Esophagus squamous epithelium (tissue), 5 donors: ENCODE measurements at regions not wholly inside any gene's neighbourhood (a gene's known extent, or its start where the extent isn't known, plus 50 kb on each side); places are given as distances from the start of the nearest gene placed in this dataset.

Source experiments
- DNase-seq: peaks from one replicate; lab custom pipeline; 2025; lab: John Stamatoyannopoulos, UW
- H3K27ac ChIP-seq, 4 donors: fragments of 200-600 bp; sonication (generic); one replicate each; pipeline ENCODE4 v1.5.1; 2016 to 2019; ENCODE audit warnings: mild to moderate bottlenecking in 1 of 4
- H3K27me3 ChIP-seq, 4 donors: fragments of 200-600 bp; sonication (generic); 1 replicate in 3 of 4; 2 replicates in 1 of 4; pipeline versions ENCODE4 v1.5.1 to v1.6.0; 2017 to 2021; ENCODE audit warnings: antibody characterized with exemption in 1 of 4
- H3K36me3 ChIP-seq, 3 donors: fragments of 200-600 bp; sonication (generic); one replicate each; pipeline ENCODE4 v1.5.1; 2016 to 2019
- H3K4me1 ChIP-seq, 3 donors: fragments of 200-600 bp; sonication (generic); one replicate each; pipeline ENCODE4 v1.5.1; 2017 to 2019
- H3K4me3 ChIP-seq, 4 donors: fragments of 200-600 bp; sonication (generic); 1 replicate in 3 of 4; 2 replicates in 1 of 4; pipeline ENCODE4 v1.5.1; 2016 to 2019; ENCODE audit warnings: mild to moderate bottlenecking in 2 of 4, moderate library complexity in 1 of 4
- H3K9me3 ChIP-seq, 3 donors: fragments of 200-600 bp; sonication (generic); one replicate each; pipeline ENCODE4 v1.5.1; 2016 to 2019
- CTCF ChIP-seq, 6 experiments: fragments of 450-650 bp in 4 of 6; fragments of 200-600 bp in 2 of 6; sonication (generic) in 2 of 6; IDR thresholded peaks; one replicate each; pipeline ENCODE4 v1.5.1; 2016 to 2019; ENCODE audit warnings: antibody characterized with exemption in 6 of 6, mild to moderate bottlenecking in 4 of 6, moderate library complexity in 4 of 6
- POLR2A ChIP-seq, 4 donors: fragments of 450-650 bp; IDR thresholded peaks; one replicate each; pipeline ENCODE4 v1.6.1; 2017; ENCODE audit warnings: antibody characterized with exemption in 4 of 4, mild to moderate bottlenecking in 4 of 4, moderate library complexity in 3 of 4
- WGBS, 2 donors: methylation state at CpG; one replicate each; pipeline ENCODE4 v1.1.5; 2018; 5-methylcytosine and 5-hydroxymethylcytosine counted together
- intact Hi-C: fragments of 100-400 bp; cut with DNase I; formaldehyde crosslinking; loops from one replicate; pipeline ENCODE4 v1.15.0; 2022
- donor health status: DM: yes; HTN: yes; CAD: no.

GRCh38 chr9:135245482-135246247 lies 158.2 kb downstream of the OLFM1 start:
- WGBS, 2 donors: 90% methylated on average over 14 of the region's 22 CpGs
- intact Hi-C loops: no loop called here
- no peak overlapping the region for H3K4me3 ChIP-seq
- H3K9me3 ChIP-seq: no peaks in the 10 kb centered on the region
- DNase-seq: no peak
- H3K27ac ChIP-seq: no peak overlapping the region
- H3K27me3 ChIP-seq: peaks cover 0 to 92% (median 0%) of the 10 kb centered on the region in 4 donors
- no peaks in the 10 kb centered on the region for H3K36me3 ChIP-seq
- no peak for TF ChIP-seq POLR2A (IDR thresholded peaks at IDR 0.05)
- TF ChIP-seq CTCF (IDR thresholded peaks at IDR 0.05): no peak
- peaks cover 0 to 17% (median 0%) of the 10 kb centered on the region in 3 donors for H3K4me1 ChIP-seq

- no peak for DNase-seq
- Histone ChIP-seq H3K4me1 (peaks cover 0 to 12% (median 0%) of the 10 kb centered on the region in 3 donors), H3K27ac (no peak overlapping the region), H3K9me3 (no peaks in the 10 kb centered on the region), H3K27me3 (peaks cover 0 to 95% (median 0%) of the 10 kb centered on the region in 4 donors), H3K36me3 (no peaks in the 10 kb centered on the region), H3K4me3 (no peak overlapping the region)
- TF ChIP-seq CTCF (IDR thresholded peaks at IDR 0.05) (no peak), POLR2A (IDR thresholded peaks at IDR 0.05) (no peak)
- 51 to 53% methylated on average over 18 to 21 of the region's 23 CpGs for WGBS, 2 donors
- intact Hi-C loops: no loop called here
These were observed 159.1 kb downstream of the OLFM1 start for GRCh38 chr9:135246248-135247205.

- intact Hi-C loops: no loop called here
- no peak for DNase-seq
- H3K4me1 ChIP-seq: peaks cover 0 to 7% (median 0%) of the 10 kb centered on the region in 3 donors
- no peaks in the 10 kb centered on the region for H3K9me3 ChIP-seq
- TF ChIP-seq POLR2A (IDR thresholded peaks at IDR 0.05) (no peak), CTCF (IDR thresholded peaks at IDR 0.05) (no peak)
- no peaks in the 10 kb centered on the region for H3K36me3 ChIP-seq
- peaks cover 0 to 95% (median 0%) of the 10 kb centered on the region in 4 donors for H3K27me3 ChIP-seq
- 21 to 39% methylated on average over 6 to 8 of the region's 27 CpGs for WGBS, 2 donors
- no peak overlapping the region for H3K27ac ChIP-seq
- H3K4me3 ChIP-seq: no peak overlapping the region
These were observed 159.9 kb downstream of the OLFM1 start for GRCh38 chr9:135247227-135247930.

GRCh38 chr9:135248111-135248510 lies 160.6 kb downstream of the OLFM1 start:
- 34 to 67% methylated on average over 2 to 5 of the region's 8 CpGs for WGBS, 2 donors

More at GRCh38 chr9:135248111-135248510, 160.6 kb downstream of the OLFM1 start:
- Histone ChIP-seq H3K27ac (no peak overlapping the region), H3K4me1 (peaks cover 0 to 7% (median 0%) of the 10 kb centered on the region in 3 donors), H3K9me3 (no peaks in the 10 kb centered on the region), H3K27me3 (peaks cover 0 to 95% (median 0%) of the 10 kb centered on the region in 4 donors), H3K4me3 (no peak overlapping the region), H3K36me3 (no peaks in the 10 kb centered on the region)
- no peak for DNase-seq
- TF ChIP-seq CTCF (IDR thresholded peaks at IDR 0.05): no peak
- TF ChIP-seq POLR2A (IDR thresholded peaks at IDR 0.05): no peak
- intact Hi-C loops: no loop called here
